Mammary epithelial cell (primary cell): ENCODE measurements at regions not wholly inside any gene's neighbourhood (a gene's known extent, or its start where the extent isn't known, plus 50 kb on each side); places are given as distances from the start of the nearest gene placed in this dataset.

Experiments used
- EZH2 ChIP-seq: IDR thresholded peaks from 2 replicates; pipeline ENCODE4 v1.6.1; 2012; ENCODE audit warnings: low read length, inconsistent platforms, borderline replicate concordance
- TF ChIP-seq, protein P1 (sequence below), 2 donors: IDR thresholded peaks in 1 of 2; conservative IDR thresholded peaks in 1 of 2; 2 replicates each; pipeline ENCODE4 v1.5.1; 2011 to 2012; ENCODE audit warnings: inconsistent platforms in 2 of 2, low read length in 2 of 2, mild to moderate bottlenecking in 2 of 2, control low read depth in 1 of 2, low read depth in 1 of 2; ENCODE audit not compliant: insufficient read depth in 1 of 2; ENCODE audit errors: extremely low read depth in 1 of 2

GRCh38 chr13:100811928-100812327 is 137.3 kb upstream of the TMTC4 start:
- TF ChIP-seq, protein P1, sequence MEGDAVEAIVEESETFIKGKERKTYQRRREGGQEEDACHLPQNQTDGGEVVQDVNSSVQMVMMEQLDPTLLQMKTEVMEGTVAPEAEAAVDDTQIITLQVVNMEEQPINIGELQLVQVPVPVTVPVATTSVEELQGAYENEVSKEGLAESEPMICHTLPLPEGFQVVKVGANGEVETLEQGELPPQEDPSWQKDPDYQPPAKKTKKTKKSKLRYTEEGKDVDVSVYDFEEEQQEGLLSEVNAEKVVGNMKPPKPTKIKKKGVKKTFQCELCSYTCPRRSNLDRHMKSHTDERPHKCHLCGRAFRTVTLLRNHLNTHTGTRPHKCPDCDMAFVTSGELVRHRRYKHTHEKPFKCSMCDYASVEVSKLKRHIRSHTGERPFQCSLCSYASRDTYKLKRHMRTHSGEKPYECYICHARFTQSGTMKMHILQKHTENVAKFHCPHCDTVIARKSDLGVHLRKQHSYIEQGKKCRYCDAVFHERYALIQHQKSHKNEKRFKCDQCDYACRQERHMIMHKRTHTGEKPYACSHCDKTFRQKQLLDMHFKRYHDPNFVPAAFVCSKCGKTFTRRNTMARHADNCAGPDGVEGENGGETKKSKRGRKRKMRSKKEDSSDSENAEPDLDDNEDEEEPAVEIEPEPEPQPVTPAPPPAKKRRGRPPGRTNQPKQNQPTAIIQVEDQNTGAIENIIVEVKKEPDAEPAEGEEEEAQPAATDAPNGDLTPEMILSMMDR (conservative IDR thresholded peaks at IDR 0.05 in 1 of 2, IDR thresholded peaks at IDR 0.05 in 1 of 2; ENCODE audit: extremely low read depth in 1 of 2, insufficient read depth in 1 of 2, low read depth in 1 of 2, low read length in 2 of 2): no peak
- no peak for TF ChIP-seq EZH2
